ENCODE measurements at regions not wholly inside any gene's neighbourhood (a gene's known extent, or its start where the extent isn't known, plus 50 kb on each side); places are given as distances from the start of the nearest gene placed in this dataset.

DNA sequence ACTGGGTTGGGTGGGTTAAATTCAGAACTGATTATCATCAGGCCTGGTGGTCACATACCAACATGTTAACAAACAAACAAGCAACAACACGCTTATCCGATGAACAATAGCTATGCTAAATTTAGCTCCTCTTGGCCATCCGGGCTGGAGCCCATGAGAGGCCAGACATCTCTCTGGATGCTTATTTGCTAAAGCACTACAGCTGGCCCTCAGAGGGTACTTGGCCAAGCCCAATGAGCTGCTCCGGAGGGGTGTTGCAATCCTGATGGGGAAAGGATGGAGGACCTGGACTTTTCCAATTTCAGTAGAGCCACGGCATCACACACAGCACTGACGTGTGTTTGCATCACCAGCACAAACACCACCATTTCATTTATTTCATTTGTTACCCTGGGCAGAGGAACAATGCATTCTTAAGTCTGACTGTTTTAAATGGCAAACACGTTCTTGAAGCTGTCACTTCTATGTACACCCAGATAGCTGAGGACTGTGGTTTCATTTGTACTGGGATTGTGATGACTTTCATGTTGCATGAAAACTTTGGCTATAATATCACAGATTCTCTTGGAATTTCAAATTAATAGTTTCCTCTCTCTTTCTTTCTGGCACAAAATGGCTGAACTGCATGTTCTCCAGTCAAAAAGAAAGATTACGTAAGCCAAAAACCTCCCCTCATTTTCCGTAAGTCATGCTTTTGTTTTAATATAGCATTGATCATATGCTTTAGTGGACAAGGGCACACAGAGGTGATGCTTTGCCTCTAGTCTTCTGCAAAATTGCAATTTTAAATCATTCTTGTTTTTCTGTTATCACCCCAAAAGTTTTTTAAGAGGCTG, 359.8 kb upstream of the KAZN start:
- no peak for DNase-seq (ENCODE audit: low read depth)
- no peak overlapping the region for H3K4me3 ChIP-seq (ENCODE audit: low read depth, low read length)
- no peak for TF ChIP-seq CTCF (IDR thresholded peaks at IDR 0.05; ENCODE audit: low read depth, low read length, missing control alignments)
- in situ Hi-C loops (cut with HindIII; ENCODE audit: low sequenced_read_pairs) = no loop called here

GRCh38 chr1:14240265-14240664, 358.2 kb upstream of the KAZN start:
- no peak for DNase-seq (ENCODE audit: low read depth)
- H3K4me3 ChIP-seq (ENCODE audit: low read depth, low read length) = no peak overlapping the region
- TF ChIP-seq CTCF (IDR thresholded peaks at IDR 0.05; ENCODE audit: low read depth, low read length, missing control alignments) = no peak
- in situ Hi-C loops (cut with HindIII; ENCODE audit: low sequenced_read_pairs) = no loop called here

DNA sequence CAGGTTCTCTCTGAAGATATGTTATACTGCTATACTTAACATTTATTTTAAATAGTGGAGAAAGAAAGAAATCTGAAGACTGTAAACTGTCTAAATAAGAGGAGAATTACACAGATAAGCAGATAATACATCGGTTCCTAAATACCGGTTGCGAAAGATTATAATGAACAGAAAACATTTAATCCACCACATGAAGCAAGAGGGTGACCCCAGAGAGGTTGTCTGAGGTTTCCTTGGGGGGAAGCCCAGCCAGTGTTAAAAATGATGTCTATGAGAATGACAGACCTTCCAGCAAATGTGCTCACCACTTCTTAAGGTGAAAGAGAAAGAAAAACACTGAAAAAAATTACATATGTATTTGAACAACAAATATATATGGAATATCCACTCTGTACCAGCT, 356.4 kb upstream of the KAZN start:
- in situ Hi-C loops (cut with HindIII; ENCODE audit: low sequenced_read_pairs) = no loop called here
- H3K4me3 ChIP-seq (ENCODE audit: low read depth, low read length) = no peak overlapping the region
- no peak for TF ChIP-seq CTCF (IDR thresholded peaks at IDR 0.05; ENCODE audit: low read depth, low read length, missing control alignments)
- peak; percentile 2 for DNase-seq (ENCODE audit: low read depth)

- no peak for TF ChIP-seq CTCF (IDR thresholded peaks at IDR 0.05; ENCODE audit: low read depth, low read length, missing control alignments)
- in situ Hi-C loops (cut with HindIII; ENCODE audit: low sequenced_read_pairs) = no loop called here
- no peak for DNase-seq (ENCODE audit: low read depth)
- no peak overlapping the region for H3K4me3 ChIP-seq (ENCODE audit: low read depth, low read length)
Observed at GRCh38 chr1:14242870-14243269, 355.6 kb upstream of the KAZN start.

DNA sequence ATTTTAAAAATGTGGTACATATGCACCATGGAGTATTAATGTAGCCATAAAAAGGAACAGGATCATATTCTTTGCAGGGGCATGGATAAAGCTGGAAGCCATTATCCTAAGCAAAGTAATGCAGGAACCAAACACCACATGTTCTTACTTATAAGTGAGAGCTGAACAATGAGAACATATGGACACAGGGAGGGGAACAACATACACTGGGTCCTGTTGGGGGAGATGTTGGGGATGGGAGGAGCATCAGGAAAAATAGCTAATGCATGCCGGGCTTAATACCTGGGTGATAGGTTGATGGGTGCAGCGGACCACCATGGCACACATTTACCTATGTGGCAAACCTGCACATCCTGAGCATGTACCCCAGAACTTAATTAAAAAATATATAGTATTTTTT, 352.5 kb upstream of the KAZN start:
- in situ Hi-C loops (cut with HindIII; ENCODE audit: low sequenced_read_pairs) = no loop called here

DNA sequence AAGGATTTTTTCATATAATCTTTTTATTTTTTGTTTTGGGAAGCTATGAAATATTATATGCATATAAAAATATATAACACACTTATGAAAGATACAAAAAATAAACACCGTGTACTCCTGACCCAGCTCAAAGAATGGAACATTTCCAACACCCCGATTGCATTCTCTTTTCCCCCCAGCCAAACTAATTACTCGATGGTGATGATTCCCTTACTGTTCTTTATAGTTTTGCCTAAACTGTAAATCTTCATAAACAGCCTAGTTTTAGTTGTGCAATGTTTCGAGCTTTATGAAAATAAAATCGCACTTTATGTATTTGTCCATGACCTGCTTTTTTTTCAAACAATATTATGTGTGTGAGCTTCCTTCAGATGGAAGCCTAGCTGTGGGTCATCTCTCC, 352.0 kb upstream of the KAZN start:
- DNase-seq (ENCODE audit: low read depth) = no peak
- H3K4me3 ChIP-seq (ENCODE audit: low read depth, low read length) = no peak overlapping the region
- TF ChIP-seq CTCF (IDR thresholded peaks at IDR 0.05; ENCODE audit: low read depth, low read length, missing control alignments) = no peak
- in situ Hi-C loops (cut with HindIII; ENCODE audit: low sequenced_read_pairs) = no loop called here

More for the DNA sequence above, 352.5 kb upstream of the KAZN start:
- TF ChIP-seq CTCF (IDR thresholded peaks at IDR 0.05; ENCODE audit: low read depth, low read length, missing control alignments) = no peak
- no peak overlapping the region for H3K4me3 ChIP-seq (ENCODE audit: low read depth, low read length)
- no peak for DNase-seq (ENCODE audit: low read depth)
